ENCODE measurements at regions not wholly inside any gene's neighbourhood (a gene's known extent, or its start where the extent isn't known, plus 50 kb on each side); places are given as distances from the start of the nearest gene placed in this dataset.
"Not testable (repeated sequence)": the region's sequence is repeated elsewhere in the genome, so short reads cannot be mapped to it uniquely, and the experiment has no call there.

- no peaks in the 10 kb centered on the region for H3K27me3 ChIP-seq
- H3K36me3 ChIP-seq = no peaks in the 10 kb centered on the region
- TF ChIP-seq POLR2A (IDR thresholded peaks at IDR 0.05) = no peak
- TF ChIP-seq, protein P1, sequence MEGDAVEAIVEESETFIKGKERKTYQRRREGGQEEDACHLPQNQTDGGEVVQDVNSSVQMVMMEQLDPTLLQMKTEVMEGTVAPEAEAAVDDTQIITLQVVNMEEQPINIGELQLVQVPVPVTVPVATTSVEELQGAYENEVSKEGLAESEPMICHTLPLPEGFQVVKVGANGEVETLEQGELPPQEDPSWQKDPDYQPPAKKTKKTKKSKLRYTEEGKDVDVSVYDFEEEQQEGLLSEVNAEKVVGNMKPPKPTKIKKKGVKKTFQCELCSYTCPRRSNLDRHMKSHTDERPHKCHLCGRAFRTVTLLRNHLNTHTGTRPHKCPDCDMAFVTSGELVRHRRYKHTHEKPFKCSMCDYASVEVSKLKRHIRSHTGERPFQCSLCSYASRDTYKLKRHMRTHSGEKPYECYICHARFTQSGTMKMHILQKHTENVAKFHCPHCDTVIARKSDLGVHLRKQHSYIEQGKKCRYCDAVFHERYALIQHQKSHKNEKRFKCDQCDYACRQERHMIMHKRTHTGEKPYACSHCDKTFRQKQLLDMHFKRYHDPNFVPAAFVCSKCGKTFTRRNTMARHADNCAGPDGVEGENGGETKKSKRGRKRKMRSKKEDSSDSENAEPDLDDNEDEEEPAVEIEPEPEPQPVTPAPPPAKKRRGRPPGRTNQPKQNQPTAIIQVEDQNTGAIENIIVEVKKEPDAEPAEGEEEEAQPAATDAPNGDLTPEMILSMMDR (IDR thresholded peaks at IDR 0.05) = no peak
- intact Hi-C loops (cut with DNase I) = no loop called here
- DNase-seq = no peak
- 83% methylated on average over 7 of the region's 7 CpGs for WGBS, 3 donors
- H3K4me3 ChIP-seq = no peak overlapping the region
- no peaks in the 10 kb centered on the region for H3K4me1 ChIP-seq (ENCODE audit: insufficient read depth)
- no peak overlapping the region for H3K27ac ChIP-seq
- no peaks in the 10 kb centered on the region for H3K9me3 ChIP-seq
These were observed 55.5 kb upstream of the EP300 start for GRCh38 chr22:41036924-41037323.

GRCh38 chr22:41038732-41039131 is 53.7 kb upstream of the EP300 start:
- Histone ChIP-seq H3K36me3 (no peaks in the 10 kb centered on the region), H3K4me3 (no peak overlapping the region), H3K4me1 (ENCODE audit: insufficient read depth) (no peaks in the 10 kb centered on the region), H3K27ac (no peak overlapping the region), H3K27me3 (no peaks in the 10 kb centered on the region), H3K9me3 (no peaks in the 10 kb centered on the region)
- 44 to 48% (median 47%) methylated on average over 4 of the region's 4 CpGs for WGBS, 3 donors
- intact Hi-C loops (cut with DNase I) = loop anchor here in 1 of 4 donors (2.0 kb wide), 1 partner anchor 22 kb away; no protein-coding TSS in a partner anchor
- no peak for TF ChIP-seq EP300 (IDR thresholded peaks at IDR 0.05)
- no peak for DNase-seq

GRCh38 chr22:41039641-41040040 is 52.8 kb upstream of the EP300 start:
- not testable (repeated sequence) for H3K4me3 ChIP-seq; DNase-seq; H3K27ac ChIP-seq; H3K36me3 ChIP-seq; H3K4me1 ChIP-seq (ENCODE audit: insufficient read depth); H3K9me3 ChIP-seq; H3K27me3 ChIP-seq
- WGBS, 3 donors = 90 to 92% (median 90%) methylated on average over 9 of the region's 9 CpGs
- intact Hi-C loops (cut with DNase I) = loop anchor here in 1 of 4 donors (2.0 kb wide), 1 partner anchor 21 kb away; no protein-coding TSS in a partner anchor

DNA sequence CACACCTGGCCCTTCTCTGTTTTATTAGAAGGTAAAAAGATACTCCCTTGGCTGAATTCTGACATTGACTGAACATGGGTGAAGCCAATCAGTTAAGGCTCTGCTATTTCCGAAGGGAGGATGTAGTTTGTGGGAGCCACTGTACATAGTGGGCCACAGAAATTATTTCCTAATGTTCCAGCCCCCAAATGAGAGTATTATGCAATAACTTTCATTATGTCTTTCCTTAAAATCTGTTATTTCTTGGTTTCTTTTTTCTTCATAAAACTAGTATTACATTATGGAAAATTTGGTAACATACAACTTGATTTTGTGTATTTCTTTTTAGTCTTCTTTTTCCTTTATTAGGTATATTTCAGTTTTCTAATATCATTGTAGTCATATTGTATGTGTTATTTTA is 51.9 kb upstream of the EP300 start:
- WGBS, 3 donors = 29 to 44% (median 31%) methylated on average over 1 of the region's 1 CpG
- H3K4me3 ChIP-seq = no peak overlapping the region
- TF ChIP-seq POLR2A (IDR thresholded peaks at IDR 0.05) (no peak), EP300 (IDR thresholded peaks at IDR 0.05) (no peak)
- TF ChIP-seq, protein P1 (IDR thresholded peaks at IDR 0.05) = no peak
- no peaks in the 10 kb centered on the region for H3K36me3 ChIP-seq
- no peaks in the 10 kb centered on the region for H3K4me1 ChIP-seq (ENCODE audit: insufficient read depth)
- no peaks in the 10 kb centered on the region for H3K27me3 ChIP-seq
- intact Hi-C loops (cut with DNase I) = no loop called here
- no peaks in the 10 kb centered on the region for H3K9me3 ChIP-seq
- DNase-seq = no peak
- no peak overlapping the region for H3K27ac ChIP-seq

- TF ChIP-seq POLR2A (IDR thresholded peaks at IDR 0.05) = no peak
- TF ChIP-seq, protein P1 (IDR thresholded peaks at IDR 0.05) = no peak
- TF ChIP-seq EP300 (IDR thresholded peaks at IDR 0.05) = no peak
- Histone ChIP-seq H3K4me3 (no peak overlapping the region), H3K36me3 (no peaks in the 10 kb centered on the region), H3K27ac (no peak overlapping the region), H3K9me3 (no peaks in the 10 kb centered on the region), H3K4me1 (ENCODE audit: insufficient read depth) (no peaks in the 10 kb centered on the region), H3K27me3 (no peaks in the 10 kb centered on the region)
- intact Hi-C loops (cut with DNase I) = no loop called here
- WGBS, 3 donors = 90 to 93% (median 91%) methylated on average over 5 of the region's 5 CpGs
- no peak for DNase-seq
These were observed 50.9 kb upstream of the EP300 start for GRCh38 chr22:41041532-41041931.

Measured in ovary (tissue), 7 donors.